Neural cell (in vitro differentiated cells): ENCODE measurements at regions not wholly inside any gene's neighbourhood (a gene's known extent, or its start where the extent isn't known, plus 50 kb on each side); places are given as distances from the start of the nearest gene placed in this dataset.

Experiments
- CTCF ChIP-seq: fragments of 450-650 bp; IDR thresholded peaks from 2 replicates; pipeline ENCODE4 v1.5.1; 2014; ENCODE audit warnings: antibody characterized with exemption, mild to moderate bottlenecking, moderate library complexity; ENCODE audit not compliant: poor library complexity, severe bottlenecking
- EP300 ChIP-seq: fragments of 450-650 bp; conservative IDR thresholded peaks from 2 replicates; pipeline ENCODE4 v1.6.1; 2014; ENCODE audit warnings: antibody characterized with exemption, mild to moderate bottlenecking, moderate library complexity; ENCODE audit not compliant: poor library complexity, severe bottlenecking
- EZH2 ChIP-seq: fragments of 200-600, 300-800 bp; shearing (Covaris generic), sonication (generic); IDR thresholded peaks from 2 replicates; pipeline ENCODE4 v1.6.1; 2014; ENCODE audit warnings: antibody characterized with exemption, low read length, borderline replicate concordance, mild to moderate bottlenecking; ENCODE audit not compliant: insufficient read depth, poor library complexity, severe bottlenecking
- POLR2AphosphoS5 ChIP-seq: IDR thresholded peaks from 2 replicates; pipeline ENCODE4 v1.6.1; 2012
- RAD21 ChIP-seq: fragments of 450-650 bp; conservative IDR thresholded peaks from 2 replicates; pipeline ENCODE4 v1.6.1; 2014; ENCODE audit warnings: antibody characterized with exemption, mild to moderate bottlenecking, moderate library complexity
- SMC3 ChIP-seq: fragments of 450-650 bp; conservative IDR thresholded peaks from 2 replicates; pipeline ENCODE4 v1.6.1; 2014; ENCODE audit warnings: antibody characterized with exemption, mild to moderate bottlenecking, moderate library complexity; ENCODE audit not compliant: poor library complexity

- TF ChIP-seq RAD21 (no peak), EZH2 (no peak), CTCF (no peak), POLR2AphosphoS5 (no peak), EP300 (no peak), SMC3 (no peak)
Observed at GRCh38 chr13:85586856-85587255, 212.4 kb downstream of the SLITRK6 start.
